ENCODE measurements at regions not wholly inside any gene's neighbourhood (a gene's known extent, or its start where the extent isn't known, plus 50 kb on each side); places are given as distances from the start of the nearest gene placed in this dataset.

GRCh38 chr6:14799928-14800327, 445.9 kb upstream of the JARID2 start:
- no peaks in the 10 kb centered on the region for H3K9me2 ChIP-seq (replicated peaks; ENCODE audit: insufficient read depth)
- no peaks in the 10 kb centered on the region for H3K79me2 ChIP-seq
- DNase-seq (ENCODE audit: low spot score): peak; percentile 65
- H3K36me3 ChIP-seq (replicated peaks; ENCODE audit: insufficient read depth, low read depth): no peaks in the 10 kb centered on the region
- no peak overlapping the region for H3K4me2 ChIP-seq
- H3K9me3 ChIP-seq (ENCODE audit: low read depth): no peaks in the 10 kb centered on the region
- no peak overlapping the region for H3K4me3 ChIP-seq
- TF ChIP-seq CTCF (IDR thresholded peaks at IDR 0.05; ENCODE audit: poor library complexity) (no peak), EZH2phosphoT487 (IDR thresholded peaks at IDR 0.05; ENCODE audit: low read depth, severe bottlenecking, unreplicated experiment) (no peak), EZH2 (IDR thresholded peaks at IDR 0.05; ENCODE audit: borderline replicate concordance) (no peak)
- no peak overlapping the region for H3K27ac ChIP-seq
- H3K4me1 ChIP-seq (ENCODE audit: insufficient read depth): no peaks in the 10 kb centered on the region
- no peak overlapping the region for H2AFZ ChIP-seq
- H3K27me3 ChIP-seq: no peaks in the 10 kb centered on the region
- no peaks in the 10 kb centered on the region for H4K20me1 ChIP-seq (ENCODE audit: insufficient read depth, poor library complexity, severe bottlenecking)

DNA sequence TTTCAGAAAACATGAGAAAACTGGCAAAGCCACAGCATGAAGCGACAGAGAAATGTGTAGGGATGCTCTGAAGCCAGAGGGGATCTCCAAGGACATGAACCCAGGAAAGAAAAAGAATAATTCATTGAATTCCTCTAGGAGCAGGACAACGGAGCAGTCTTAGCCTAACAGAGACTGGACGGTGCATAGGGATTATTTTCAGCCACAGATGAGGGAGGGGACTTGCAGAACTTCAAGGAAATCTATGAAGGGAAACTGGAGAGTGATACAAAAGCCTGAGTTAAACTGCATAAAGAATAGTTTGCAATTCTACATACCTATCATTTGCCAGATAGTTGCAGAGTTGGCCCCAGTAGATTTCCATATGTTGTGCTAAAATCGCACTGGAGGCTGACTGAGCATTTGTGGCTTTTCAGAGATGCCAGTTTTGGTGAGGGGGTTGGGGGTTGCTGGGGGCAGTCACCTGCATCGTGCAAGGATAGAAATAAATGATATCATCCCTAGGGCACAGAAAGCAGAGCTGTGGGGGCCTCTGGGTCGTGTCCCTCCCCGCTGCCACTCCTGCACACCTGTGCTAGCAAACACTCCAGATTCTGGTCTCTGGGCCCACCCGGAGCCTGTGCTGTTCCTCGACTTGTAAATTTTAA, 443.2 kb upstream of the JARID2 start:
- H3K4me2 ChIP-seq: no peak overlapping the region
- H3K9me3 ChIP-seq (ENCODE audit: low read depth): no peaks in the 10 kb centered on the region
- H3K4me1 ChIP-seq (ENCODE audit: insufficient read depth): no peaks in the 10 kb centered on the region
- no peak overlapping the region for H2AFZ ChIP-seq
- no peaks in the 10 kb centered on the region for H3K79me2 ChIP-seq
- no peaks in the 10 kb centered on the region for H4K20me1 ChIP-seq (ENCODE audit: insufficient read depth, poor library complexity, severe bottlenecking)
- H3K27ac ChIP-seq: no peak overlapping the region
- WGBS (ENCODE audit: low lambda C conversion rate, missing lambda C conversion rate): 83% methylated on average over 9 of the region's 9 CpGs
- H3K4me3 ChIP-seq: no peak overlapping the region
- H3K27me3 ChIP-seq: no peaks in the 10 kb centered on the region
- DNase-seq (ENCODE audit: low spot score): no peak
- H3K36me3 ChIP-seq (replicated peaks; ENCODE audit: insufficient read depth, low read depth): no peaks in the 10 kb centered on the region
- H3K9me2 ChIP-seq (replicated peaks; ENCODE audit: insufficient read depth): no peaks in the 10 kb centered on the region
- TF ChIP-seq CTCF (IDR thresholded peaks at IDR 0.05; ENCODE audit: poor library complexity) (no peak), EZH2 (IDR thresholded peaks at IDR 0.05; ENCODE audit: borderline replicate concordance) (no peak), EZH2phosphoT487 (IDR thresholded peaks at IDR 0.05; ENCODE audit: low read depth, severe bottlenecking, unreplicated experiment) (no peak)

DNA sequence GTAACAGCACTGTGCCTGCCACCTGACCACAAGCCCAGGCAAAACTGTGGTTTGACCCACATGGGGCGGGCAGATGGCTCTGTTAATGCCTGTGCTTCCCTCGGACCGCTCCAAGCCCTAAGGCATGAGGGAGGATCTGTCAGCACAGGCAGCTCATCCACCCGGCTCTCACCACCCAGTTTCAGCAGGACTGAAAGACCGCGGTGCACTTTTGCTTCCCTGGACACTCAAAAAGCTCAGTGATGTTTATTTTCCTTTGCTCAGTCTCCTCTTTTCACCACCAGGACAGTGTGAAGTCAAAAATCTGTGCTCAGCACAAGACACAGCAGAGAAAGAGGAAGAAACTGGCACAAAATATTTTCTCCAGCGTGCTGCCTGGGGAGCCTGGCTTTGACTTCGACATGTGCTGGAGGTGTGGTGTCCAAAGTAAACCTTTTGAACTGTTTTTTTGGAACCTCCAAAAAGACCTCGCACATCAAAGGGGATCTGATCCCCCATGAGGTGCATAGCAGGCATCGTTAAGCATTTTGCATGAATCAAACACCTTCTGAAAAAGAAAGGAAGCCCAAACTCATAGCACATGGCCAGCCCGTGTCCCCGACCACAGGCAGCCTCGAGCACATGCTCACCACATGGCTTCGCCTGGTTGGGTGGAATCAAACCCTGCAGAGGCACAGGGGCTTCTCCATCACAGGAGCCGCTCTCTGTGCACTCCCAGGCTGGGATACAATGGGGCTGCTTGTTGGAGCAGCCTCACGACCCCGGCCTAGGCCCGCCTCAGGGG, 441.7 kb upstream of the JARID2 start:
- H4K20me1 ChIP-seq (ENCODE audit: insufficient read depth, poor library complexity, severe bottlenecking): no peaks in the 10 kb centered on the region
- H3K4me1 ChIP-seq (ENCODE audit: insufficient read depth): no peaks in the 10 kb centered on the region
- no peak overlapping the region for H2AFZ ChIP-seq

More for the DNA sequence above, 441.7 kb upstream of the JARID2 start:
- no peak for DNase-seq (ENCODE audit: low spot score)
- H3K4me2 ChIP-seq: no peak overlapping the region
- H3K79me2 ChIP-seq: no peaks in the 10 kb centered on the region
- no peak overlapping the region for H3K4me3 ChIP-seq
- H3K27me3 ChIP-seq: no peaks in the 10 kb centered on the region
- H3K27ac ChIP-seq: no peak overlapping the region
- no peaks in the 10 kb centered on the region for H3K9me3 ChIP-seq (ENCODE audit: low read depth)
- TF ChIP-seq CTCF (IDR thresholded peaks at IDR 0.05; ENCODE audit: poor library complexity) (no peak), EZH2phosphoT487 (IDR thresholded peaks at IDR 0.05; ENCODE audit: low read depth, severe bottlenecking, unreplicated experiment) (no peak), EZH2 (IDR thresholded peaks at IDR 0.05; ENCODE audit: borderline replicate concordance) (no peak)
- WGBS (ENCODE audit: low lambda C conversion rate, missing lambda C conversion rate): 77% methylated on average over 18 of the region's 18 CpGs
- H3K9me2 ChIP-seq (replicated peaks; ENCODE audit: insufficient read depth): no peaks in the 10 kb centered on the region
- H3K36me3 ChIP-seq (replicated peaks; ENCODE audit: insufficient read depth, low read depth): no peaks in the 10 kb centered on the region
